Cardiac fibroblast (primary cell): ENCODE measurements at regions not wholly inside any gene's neighbourhood (a gene's known extent, or its start where the extent isn't known, plus 50 kb on each side); places are given as distances from the start of the nearest gene placed in this dataset.

Experiments
- DNase-seq, 2 donors: peaks; one replicate each; pipeline versions ENCODE4 v3.0.0 to v3.0.0-alpha.2; 2010; ENCODE audit warnings: low read depth in 2 of 2
- H3K4me3 ChIP-seq, 2 donors: replicated peaks in 1 of 2; 1 replicate in 1 of 2; 2 replicates in 1 of 2; pipeline ENCODE4 v1.5.1; 2011; ENCODE audit warnings: low read depth in 2 of 2, low read length in 2 of 2, mild to moderate bottlenecking in 2 of 2, moderate library complexity in 1 of 2
- CTCF ChIP-seq: IDR thresholded peaks from one replicate; pipeline ENCODE4 v1.5.1; 2011; ENCODE audit warnings: low read depth, mild to moderate bottlenecking, low read length, inconsistent platforms

- no peak for TF ChIP-seq CTCF
- no peak for DNase-seq
- H3K4me3 ChIP-seq: no peak overlapping the region
Measured at GRCh38 chr10:107665459-107665858, 501.0 kb upstream of the SORCS1 start.

GRCh38 chr10:107657851-107658250 is 493.3 kb upstream of the SORCS1 start:
- H3K4me3 ChIP-seq: no peak overlapping the region
- DNase-seq: no peak
- no peak for TF ChIP-seq CTCF

- no peak for TF ChIP-seq CTCF
- no peak for DNase-seq
- no peak overlapping the region for H3K4me3 ChIP-seq
Measured at GRCh38 chr10:107656932-107657331, 492.4 kb upstream of the SORCS1 start.

- peak; percentile 59 to 61 for DNase-seq
- H3K4me3 ChIP-seq: peak overlapping the region; percentile 8 to 22
- TF ChIP-seq CTCF: no peak
Measured at GRCh38 chr10:107653832-107654287, 489.4 kb upstream of the SORCS1 start.

- DNase-seq: no peak
- no peak for TF ChIP-seq CTCF
- H3K4me3 ChIP-seq: no peak overlapping the region
Measured at GRCh38 chr10:107650939-107651338, 486.4 kb upstream of the SORCS1 start.

- TF ChIP-seq CTCF: no peak
- no peak for DNase-seq
- H3K4me3 ChIP-seq: no peak overlapping the region
Measured at GRCh38 chr10:107649249-107649648, 484.7 kb upstream of the SORCS1 start.

- no peak for DNase-seq
- no peak for TF ChIP-seq CTCF
- H3K4me3 ChIP-seq: no peak overlapping the region
Measured at GRCh38 chr10:107647462-107647861, 483.0 kb upstream of the SORCS1 start.
